A204.1 (cell line): ENCODE measurements at regions not wholly inside any gene's neighbourhood (a gene's known extent, or its start where the extent isn't known, plus 50 kb on each side); places are given as distances from the start of the nearest gene placed in this dataset.

ENCODE experiments used
- FAIRE-seq: peaks from 2 replicates; lab custom pipeline; 2012; peaks lifted over from hg19 to GRCh38; lab: Jason Lieb, UNC

DNA sequence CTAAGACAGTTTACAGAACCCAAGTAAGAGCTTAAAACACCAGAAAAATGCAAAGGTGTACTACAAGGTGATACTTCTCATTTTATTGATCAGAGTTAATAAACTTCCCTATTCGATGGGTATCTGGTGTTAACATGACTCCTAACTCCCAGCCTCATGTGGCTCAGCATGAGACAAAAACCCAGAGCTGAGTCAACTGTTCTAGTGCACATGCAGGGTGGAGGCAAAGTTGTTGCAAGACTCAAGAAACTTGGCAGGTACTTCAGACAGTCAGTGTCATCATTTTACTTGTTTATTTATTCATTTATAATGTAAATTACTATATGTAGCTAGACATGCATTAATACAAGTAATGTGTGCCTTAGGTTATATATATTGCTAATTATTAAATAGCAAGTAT lies 216.6 kb upstream of the DSEL start:
- no peak for FAIRE-seq

DNA sequence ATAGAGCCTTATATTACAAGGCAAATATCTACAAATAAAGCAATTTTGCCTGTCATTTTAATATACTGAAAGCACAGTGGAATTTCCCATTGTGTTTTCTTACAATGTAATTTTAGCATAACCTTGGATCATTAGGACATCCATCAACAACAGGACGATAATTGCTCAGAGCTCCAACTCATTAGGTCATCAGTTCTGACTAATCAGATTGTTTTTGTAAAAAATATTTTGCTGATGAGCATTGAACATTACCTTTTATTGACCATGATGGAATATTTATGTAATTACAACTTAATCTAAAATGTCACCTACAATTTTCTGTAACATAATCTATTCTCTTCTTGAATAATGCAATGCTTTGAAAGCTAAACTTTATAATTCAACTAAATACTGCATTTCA lies 215.3 kb upstream of the DSEL start:
- FAIRE-seq = no peak

GRCh38 chr18:67730886-67731285 lies 214.4 kb upstream of the DSEL start:
- FAIRE-seq = no peak

DNA sequence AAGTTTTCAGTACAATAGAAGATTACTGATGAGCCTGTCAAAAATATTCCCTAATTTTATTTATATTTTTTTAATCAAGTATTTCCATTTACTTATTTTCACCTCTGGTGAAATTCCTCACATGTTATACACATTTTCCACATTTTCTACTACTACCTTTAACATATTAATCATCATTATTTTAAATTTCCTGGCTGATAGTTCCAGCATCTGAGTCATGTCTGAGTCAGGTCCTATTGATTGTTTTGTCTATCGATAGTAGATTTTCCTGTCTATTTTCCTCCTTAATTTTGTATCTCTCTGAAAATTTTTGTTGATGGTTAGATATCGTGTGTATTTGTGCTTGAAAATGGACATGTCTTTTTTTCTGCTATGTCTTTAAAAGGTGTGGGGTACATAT lies 211.8 kb upstream of the DSEL start:
- FAIRE-seq = no peak

- FAIRE-seq = no peak
Observed at GRCh38 chr18:67726882-67727281, 210.4 kb upstream of the DSEL start.

DNA sequence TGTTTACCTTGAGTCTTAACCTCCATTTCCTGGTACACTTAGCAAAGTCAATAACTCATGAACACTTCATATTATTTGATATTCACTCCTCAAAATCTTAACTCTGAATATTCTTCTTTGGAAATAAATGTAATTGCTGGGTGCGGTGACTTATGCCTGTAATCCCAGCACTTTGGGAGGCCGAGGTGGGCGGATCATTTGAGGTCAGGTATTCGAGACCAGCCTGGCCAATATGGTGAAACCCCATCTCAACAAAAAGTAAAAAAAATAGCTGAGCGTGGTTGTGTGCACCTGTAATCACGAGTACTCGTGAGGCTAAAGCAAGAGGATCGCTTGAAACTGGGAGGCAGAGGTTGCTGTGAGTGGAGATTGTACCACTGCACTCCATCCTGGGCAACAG lies 201.3 kb upstream of the DSEL start:
- no peak for FAIRE-seq

DNA sequence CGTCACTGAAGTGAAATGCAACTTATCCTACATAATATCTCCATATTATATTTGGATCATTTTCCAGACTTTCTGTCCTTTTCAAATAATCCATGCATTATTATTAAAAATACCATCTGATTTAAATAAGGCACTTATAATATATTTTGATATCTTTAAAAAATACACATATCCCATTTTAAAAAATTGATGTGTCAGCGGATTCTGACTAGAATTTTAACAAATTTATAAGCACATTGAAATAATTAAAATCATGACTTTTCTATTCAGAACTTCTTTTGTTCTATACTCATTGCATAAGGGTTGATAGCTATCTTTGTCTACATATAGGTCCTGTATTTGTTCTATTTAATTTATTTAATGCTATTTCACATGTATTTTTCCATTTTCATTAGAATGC lies 199.0 kb upstream of the DSEL start:
- peak; percentile 25 for FAIRE-seq

DNA sequence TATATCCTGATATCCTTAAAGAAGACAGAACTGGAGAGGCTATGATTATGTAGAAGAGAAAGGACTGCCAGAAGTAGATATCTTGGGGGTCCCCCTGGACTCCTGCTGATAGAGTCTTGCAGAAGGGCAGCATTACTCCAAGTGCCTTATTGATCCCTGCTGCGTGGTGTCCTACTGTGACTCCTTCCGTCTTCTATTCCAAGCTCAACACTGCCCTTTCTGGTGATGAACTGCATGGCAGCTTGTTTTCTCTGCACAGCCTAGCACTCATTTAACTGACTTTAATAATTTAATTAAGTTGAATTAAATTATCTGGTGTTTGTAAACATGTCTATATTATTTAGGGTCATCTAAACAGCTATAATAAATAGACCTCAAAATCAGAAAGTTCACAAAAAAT lies 194.1 kb upstream of the DSEL start:
- no peak for FAIRE-seq

GRCh38 chr18:67705748-67706147 lies 189.2 kb upstream of the DSEL start:
- no peak for FAIRE-seq

GRCh38 chr18:67695684-67696083 lies 179.2 kb upstream of the DSEL start:
- no peak for FAIRE-seq

DNA sequence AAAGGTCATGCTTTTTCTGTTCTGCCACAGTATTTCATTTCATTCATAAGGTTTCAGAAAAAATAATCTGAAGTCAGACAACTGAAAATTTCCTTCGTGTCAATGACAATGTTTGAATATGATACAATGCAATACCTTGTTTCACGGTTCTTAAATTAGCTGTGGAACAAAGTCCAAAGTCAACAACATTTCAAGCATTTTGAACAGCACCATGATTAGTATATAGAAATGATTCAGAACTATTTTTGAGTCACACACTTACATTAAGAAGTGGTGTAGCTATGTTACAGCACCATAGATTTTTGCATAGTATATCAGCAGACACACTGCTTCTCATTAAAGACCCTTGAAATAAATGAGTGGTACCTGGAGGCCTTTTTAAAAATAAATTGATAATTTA lies 178.3 kb upstream of the DSEL start:
- FAIRE-seq = no peak

DNA sequence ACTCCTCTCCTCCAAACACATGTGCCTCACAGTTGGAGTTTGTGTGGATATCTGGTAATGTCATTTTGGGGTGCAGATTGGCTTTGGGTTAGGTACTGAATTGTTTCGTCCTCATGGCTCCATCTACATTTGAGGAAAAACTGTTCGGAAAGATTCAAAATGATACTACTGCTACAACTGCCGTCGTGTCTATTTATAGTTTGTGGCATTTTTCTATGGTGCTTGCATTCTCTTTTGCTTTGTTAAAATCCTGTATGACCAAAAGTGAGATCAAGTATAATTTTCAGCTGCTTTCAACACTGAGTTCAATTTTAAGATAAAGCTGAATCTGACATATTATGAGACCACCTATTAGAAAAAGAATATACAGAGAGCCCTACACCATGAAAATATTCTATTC lies 176.3 kb upstream of the DSEL start:
- FAIRE-seq = no peak

- no peak for FAIRE-seq
Observed at GRCh38 chr18:67682516-67682915, 166.0 kb upstream of the DSEL start.

DNA sequence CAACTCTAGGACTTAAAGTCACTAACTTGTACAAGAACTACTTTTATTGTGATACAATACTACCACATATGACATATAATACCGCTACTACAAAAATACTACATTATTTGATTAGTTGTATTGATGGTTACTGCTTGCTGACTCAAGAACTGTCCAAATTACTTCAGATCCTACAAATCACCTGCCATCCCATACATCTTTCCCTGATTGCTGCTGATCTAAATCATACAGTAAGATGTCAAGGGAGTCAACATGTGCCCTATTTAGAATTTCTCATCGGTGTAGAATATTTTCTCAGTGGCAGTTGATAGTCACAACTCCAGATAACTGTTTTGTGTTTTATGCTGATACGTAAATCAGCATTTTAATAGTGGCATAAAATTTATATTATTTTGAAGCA lies 161.0 kb upstream of the DSEL start:
- no peak for FAIRE-seq

- FAIRE-seq = no peak
Observed at GRCh38 chr18:67672716-67673115, 156.2 kb upstream of the DSEL start.

GRCh38 chr18:67672155-67672554 lies 155.6 kb upstream of the DSEL start:
- FAIRE-seq = no peak

GRCh38 chr18:67670024-67670543 lies 153.6 kb upstream of the DSEL start:
- FAIRE-seq = no peak

DNA sequence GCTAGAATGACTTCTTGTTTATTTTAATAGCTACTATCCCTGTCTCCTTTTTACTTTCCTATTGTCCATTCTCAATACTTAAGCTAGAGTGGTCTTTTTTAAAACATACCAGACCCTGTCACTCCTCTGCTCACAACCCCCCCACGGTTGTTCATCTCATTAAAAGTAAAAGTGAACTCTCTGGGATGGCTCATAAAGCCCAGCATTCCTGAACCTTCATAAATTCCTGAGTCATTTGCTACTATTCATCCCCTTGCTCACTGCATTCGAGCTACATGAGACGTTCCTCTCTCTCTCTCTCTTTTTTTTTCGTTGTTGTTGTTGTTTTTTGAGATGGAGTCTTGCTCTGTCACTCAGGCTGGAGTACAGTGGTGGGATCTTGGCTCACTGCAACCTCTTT lies 148.7 kb upstream of the DSEL start:
- no peak for FAIRE-seq

DNA sequence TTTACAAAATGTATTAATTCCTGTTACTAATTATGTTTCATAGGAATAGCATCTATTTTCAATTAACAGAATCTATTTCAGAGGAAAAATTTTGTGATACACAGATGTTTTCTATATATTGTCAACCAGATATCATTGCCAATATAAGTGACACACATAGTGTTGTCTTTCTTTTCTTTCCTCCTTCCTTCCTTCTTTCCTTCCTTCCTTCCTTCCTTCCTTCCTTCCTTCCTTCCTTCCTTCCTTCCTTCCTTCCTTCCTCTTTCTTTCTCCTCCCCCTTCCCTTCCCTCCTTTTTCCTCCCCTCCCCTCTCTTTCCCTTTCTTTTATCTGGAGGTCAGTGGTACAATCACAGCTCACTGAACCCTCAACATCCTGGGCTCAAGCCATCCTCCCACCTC lies 146.5 kb upstream of the DSEL start:
- no peak for FAIRE-seq

DNA sequence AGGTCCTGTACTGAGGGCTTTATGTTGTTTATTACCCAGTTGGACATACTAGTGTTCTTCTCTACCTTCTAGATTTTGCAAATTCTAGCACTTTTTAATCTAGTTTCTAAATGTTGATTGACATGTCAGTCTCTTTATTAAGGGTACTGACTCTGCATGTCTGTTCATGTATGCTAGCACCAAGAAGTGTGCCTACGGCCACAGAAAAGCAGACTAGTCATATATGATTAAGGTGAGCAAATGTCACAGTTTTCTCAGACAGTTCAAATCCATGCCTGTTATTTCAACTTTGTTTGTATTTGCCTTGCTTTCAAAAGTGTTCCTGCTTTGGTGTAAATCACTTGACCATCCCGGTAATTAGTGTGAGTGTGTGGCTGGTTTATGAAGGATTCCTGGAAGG lies 145.0 kb upstream of the DSEL start:
- FAIRE-seq = no peak

GRCh38 chr18:67654101-67654500 lies 137.6 kb upstream of the DSEL start:
- no peak for FAIRE-seq

GRCh38 chr18:67652288-67652687 lies 135.8 kb upstream of the DSEL start:
- no peak for FAIRE-seq

GRCh38 chr18:67651438-67651837 lies 134.9 kb upstream of the DSEL start:
- FAIRE-seq = no peak

DNA sequence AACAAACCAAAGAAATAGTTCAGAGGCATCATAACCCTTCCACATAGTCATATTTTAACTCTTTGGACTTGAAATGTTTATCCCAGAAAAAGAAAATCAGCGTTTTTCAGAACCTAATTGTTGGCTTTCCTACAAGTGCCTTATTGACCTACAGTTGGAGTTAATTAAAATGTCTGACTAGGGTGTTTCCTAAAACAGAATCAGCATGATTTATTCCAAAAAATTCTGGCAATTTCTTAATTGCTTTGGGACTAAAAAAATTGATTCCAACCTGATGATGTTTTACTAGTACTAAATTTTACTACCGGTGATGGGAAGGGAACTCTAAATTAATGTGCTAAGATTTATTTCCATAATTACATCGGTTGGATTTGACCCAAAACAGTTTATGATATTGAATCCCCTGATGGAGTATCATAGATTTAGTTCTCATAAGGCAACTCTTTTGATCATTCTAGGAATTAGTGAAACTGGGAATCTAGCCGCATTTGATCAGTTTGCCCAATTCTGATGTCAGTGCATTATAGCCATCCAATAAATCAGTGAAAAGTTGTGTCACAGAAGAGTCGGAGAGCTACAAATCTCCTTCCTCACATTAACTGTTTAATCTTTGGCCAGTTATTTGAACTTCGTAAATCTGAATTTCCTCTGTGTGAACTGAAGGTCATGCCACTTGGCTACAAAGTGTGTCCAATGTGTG lies 134.3 kb upstream of the DSEL start:
- FAIRE-seq = no peak

DNA sequence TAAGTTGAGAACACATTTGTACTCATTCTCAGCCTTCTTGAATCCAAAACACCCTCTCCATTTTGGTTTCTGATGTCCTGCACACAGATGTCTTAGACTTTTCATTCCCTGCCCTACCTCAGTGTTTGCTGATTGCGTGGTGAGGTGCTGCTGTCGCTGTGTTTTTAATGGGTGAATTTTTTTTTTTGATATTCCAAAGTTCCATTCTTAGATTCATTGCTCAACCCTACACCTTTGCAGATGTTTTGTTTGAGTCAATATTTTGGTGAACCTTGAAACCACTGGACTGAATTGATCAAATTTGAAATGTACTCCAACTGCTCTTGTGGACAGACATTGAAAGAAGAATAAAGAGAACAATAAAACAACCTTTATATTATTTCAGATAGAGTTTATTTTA lies 130.4 kb upstream of the DSEL start:
- no peak for FAIRE-seq
